HS-5 (cell line): ENCODE measurements at regions not wholly inside any gene's neighbourhood (a gene's known extent, or its start where the extent isn't known, plus 50 kb on each side); places are given as distances from the start of the nearest gene placed in this dataset.
"Not testable (repeated sequence)": the region's sequence is repeated elsewhere in the genome, so short reads cannot be mapped to it uniquely, and the experiment has no call there.

ENCODE experiments used
- DNase-seq: peaks from one replicate; pipeline ENCODE4 v3.0.0-alpha.2; 2012; ENCODE audit warnings: low read depth

DNA sequence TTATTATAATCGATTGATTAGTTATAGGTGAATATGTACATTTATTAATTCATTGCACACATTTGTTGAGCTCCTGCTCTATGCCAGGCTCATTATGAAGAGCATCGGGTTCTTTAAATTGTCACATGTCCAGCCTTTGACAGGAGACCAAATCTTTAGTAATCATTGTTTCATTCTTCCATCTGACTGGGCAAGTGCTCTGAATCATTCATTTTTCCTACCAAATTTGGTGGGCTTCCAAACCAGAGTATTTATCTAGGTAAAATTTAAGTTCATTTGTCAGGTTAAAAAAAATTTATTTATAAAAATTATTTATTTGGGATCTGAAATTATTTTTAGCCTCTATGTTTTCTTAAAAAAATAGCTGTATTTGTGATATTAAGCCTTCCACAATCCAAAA lies 404.9 kb upstream of the MMS22L start:
- DNase-seq: no peak

DNA sequence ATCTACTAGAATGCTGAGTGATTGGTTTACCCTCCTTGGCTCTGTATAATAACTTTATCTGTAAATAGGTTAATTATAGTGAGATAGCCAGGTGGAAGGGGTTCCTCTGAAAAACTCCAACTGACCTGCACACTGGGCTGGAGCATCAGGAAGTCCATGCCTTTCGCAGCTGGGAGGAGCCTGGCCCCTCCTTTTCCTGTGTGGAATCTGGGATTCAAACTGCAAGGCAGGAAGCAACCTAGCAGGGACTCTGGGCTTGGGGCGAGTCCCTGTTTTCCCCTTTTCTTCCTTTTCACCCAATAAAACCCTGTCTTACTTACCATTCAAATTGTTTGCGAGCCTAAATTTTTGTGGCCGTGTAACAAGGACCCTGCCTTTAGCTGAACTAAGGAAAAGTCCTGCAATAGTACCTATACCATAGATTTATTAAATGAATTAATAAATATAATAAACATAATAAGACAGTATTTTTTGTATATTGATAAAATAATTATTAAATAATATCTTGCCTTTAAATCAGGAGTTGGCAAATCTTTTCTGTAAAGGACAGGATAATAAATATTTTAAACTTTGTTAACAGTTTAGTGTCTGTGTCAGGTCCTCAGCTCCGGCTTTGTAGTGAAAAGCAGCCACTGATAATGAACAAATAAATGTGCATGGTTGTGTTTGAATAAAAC lies 406.2 kb upstream of the MMS22L start:
- DNase-seq: no peak

DNA sequence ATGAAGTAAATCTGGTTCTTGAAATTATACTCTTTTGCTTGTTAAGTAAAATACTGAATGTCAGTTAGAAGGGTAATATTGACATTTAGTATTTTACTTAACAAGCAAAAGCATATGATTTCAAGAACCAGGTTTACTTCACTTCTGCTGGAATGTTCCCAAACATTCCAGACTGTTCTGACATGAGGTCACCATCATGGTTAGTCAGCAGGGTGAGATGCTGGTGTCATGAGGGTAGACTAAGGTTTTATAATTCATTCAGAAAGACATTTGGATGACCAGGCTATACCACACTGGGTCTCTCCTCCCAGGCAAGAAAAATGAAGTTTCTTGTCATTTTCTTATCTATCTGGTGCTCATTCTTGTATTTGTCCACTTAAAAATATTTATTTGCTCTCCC lies 414.4 kb upstream of the MMS22L start:
- peak; percentile 68 for DNase-seq

DNA sequence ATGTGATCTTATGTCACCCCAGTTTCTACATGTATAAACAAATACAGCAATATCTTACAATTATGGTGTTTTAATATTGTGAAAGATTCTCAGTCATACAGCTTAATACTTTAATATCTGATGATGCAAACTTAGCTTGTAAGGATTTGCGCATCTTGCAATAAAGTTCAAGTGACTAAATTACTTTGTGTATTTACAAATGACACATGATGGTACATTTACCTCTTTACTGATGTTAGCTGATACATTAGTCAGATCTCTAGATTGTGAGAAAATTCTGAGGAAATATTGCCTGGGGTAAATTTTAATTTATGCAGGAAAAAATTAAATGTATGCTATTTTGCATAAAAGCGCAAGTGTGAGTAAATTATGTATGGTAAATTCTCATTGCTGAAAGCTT lies 418.8 kb upstream of the MMS22L start:
- DNase-seq: no peak

DNA sequence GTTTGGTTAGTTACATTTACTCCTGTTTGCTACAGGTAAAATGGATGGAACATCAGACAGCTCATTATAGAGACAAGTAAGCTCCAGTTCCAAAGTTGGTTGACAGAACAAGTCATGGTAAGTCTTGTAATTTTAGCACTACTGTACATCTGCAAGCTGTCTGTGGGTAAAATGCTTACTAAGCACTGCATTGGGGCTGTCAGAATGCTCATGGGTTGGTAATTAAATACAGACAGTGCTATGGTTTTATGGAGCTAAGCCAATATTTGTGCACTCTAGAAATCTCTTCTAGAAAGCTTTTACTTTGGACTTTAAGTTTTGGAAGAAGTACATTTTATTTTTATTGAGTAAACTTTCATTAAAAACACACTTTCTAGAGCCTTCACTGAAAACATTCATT lies 419.2 kb upstream of the MMS22L start:
- DNase-seq: no peak

DNA sequence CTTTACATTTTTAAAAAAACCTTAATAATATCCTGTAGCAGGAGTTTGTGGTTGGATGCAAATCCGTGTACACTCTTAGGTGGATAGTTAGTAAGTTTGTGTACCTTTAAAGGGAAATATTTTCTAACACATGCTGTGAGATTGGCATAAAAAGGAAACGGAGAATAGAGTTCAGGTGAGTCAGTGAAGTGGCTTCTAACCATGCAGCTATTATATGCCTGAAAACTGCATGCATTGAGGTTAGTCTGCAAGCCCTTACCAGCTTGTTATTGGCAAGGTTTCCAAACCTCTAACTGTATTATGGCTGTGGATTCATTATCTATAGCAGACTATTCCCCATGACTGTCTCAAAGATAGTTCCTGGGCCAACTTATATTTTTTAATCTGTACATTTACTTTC lies 420.6 kb upstream of the MMS22L start:
- DNase-seq: no peak

DNA sequence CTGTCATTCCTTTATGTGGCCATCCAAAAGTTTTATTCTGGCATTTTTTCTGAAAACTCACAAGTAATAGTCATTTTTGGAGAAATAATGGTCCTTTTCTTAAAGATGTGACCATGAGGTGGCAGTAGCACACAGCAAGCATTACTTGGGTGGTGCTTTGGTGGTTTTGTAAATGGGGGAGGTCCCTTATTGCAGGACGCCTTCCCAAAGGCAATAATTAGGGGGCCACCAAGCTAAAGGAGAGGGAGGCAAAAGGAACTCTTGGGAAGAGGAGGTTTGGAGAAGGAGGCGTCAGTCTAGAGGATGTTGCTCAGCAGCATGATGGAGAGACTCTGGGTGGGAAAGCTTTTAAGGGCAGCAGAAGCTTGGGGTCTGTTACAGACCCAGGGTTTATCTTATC lies 422.6 kb upstream of the MMS22L start:
- no peak for DNase-seq

DNA sequence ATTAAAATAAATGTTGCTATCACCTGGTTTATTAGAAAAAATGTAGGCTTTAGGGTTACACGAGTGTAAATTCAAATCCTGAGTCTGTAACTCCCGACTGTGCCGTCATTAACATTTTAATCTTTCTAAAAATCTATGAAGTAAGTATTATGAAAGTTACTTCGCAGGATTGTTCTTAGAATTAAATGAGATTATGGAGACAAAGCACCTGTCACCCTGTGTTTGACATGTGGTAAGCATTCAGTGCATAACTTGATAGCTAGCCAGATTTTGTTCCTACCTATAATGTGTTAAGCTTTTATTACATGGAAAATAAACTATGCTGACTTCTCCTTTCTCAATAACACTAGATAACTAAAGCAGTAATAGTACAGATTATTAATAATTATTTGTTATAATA lies 429.7 kb upstream of the MMS22L start:
- no peak for DNase-seq

DNA sequence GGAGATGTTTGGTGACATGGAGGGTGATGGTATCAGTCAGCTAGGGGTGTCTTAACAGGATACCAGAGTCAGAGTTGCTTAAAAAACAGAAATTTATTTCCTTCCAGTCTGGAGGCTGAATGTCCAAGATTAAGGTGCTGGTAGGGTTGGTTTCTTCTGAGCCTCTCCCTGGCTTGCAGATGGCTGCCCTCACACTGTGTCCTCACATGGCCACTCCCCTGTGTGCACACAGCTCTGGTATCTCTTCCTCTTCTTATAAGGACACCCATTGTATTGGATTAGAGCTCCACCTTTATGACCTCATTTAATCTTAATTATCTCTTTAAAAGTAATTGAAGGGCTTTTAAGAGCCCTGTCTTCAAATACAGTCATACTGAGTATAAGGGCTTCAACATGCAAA lies 431.8 kb upstream of the MMS22L start:
- no peak for DNase-seq

DNA sequence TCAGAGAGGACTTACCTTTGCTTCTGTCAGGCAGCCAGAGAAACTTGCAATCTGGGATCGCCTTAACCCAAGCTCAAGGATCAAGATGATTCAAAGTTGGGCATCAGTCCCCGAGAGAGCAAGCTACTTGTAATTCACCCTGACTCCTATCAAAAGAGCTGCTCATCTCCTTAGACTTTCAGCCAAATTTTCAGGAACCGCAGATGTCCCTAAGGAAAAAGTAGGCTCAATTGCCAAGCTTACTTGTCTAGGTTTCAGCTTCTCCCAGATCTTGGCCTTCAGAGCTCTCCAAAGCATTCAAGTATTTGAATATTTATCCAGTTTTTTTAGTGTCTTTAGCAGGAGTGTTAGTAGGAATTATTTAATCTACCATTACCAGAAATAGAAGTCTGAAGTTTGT lies 434.1 kb upstream of the MMS22L start:
- no peak for DNase-seq

DNA sequence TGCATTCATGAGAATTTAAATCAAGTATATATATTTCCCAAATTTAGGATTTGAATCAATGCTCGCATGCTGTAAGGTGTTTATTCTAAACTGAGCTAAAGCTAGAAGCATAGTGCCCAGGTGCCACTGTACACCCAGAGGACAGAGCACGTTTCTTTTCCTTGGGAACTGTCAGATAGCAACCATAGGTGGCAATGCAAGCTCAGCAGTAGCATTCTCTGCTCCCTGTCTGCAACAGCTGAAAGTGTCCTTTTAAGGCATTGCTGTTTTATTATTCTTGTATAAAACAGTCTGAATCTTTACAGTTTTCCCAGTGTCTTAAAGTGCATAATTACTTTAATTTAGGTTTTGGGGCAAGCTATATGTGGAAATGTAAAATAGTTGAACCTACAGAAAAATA lies 443.4 kb upstream of the MMS22L start:
- no peak for DNase-seq

DNA sequence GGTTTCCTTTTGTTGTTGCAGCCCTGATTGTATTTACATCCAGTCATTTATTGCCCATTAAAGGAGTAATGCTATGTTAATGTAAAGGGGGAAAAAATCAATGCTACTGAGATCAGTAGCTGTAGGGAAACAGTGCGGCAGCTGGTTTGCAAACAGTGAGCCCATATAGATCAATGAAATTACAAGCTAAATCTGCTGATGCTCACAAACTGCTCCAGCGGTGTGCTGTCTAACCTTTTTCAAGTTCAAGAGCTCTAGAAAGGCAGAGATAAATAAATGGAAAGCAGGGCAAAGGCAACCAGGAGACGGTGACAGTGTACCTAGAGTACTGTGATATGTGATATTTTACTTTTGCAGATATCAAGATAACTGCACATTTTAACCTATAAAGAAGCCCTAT lies 449.0 kb upstream of the MMS22L start:
- DNase-seq: no peak

DNA sequence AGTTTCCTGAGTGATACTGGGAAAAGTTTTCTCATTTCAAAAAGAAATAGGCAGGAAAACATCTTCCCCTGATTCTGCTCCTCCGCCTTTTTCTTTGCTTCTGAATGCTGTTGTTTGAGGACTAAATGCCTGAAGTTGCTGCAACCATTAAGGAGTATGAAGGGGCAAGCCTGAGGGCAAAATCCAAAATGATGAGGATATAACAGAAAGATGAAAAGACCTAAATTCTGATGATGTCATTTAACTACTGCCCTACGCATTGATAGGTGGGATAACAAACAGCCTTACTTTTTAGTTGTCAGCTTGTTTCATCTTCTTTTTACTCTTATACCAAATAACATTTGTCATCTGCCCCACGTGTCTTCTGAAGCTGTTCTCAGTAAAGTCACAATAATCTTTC lies 474.6 kb upstream of the MMS22L start:
- no peak for DNase-seq

DNA sequence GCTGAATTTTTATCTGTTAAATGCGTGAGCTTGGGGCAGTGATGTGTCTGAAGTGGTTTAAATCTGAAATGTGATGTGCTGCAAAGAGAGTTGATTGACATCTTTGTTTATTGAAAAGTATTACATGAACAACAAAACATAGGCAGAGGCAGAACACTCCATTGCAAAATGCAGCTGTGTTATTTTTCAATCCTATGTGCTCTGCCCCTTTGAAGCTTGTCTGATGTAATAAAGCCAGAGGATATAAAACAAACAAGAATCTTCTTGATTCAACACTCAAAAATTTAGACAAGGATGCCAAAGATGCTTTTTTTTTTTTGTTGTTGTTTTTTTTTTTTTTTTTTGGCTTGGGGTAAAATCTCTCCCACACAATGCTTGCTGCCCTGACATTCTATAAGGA lies 482.4 kb upstream of the MMS22L start:
- DNase-seq: no peak

DNA sequence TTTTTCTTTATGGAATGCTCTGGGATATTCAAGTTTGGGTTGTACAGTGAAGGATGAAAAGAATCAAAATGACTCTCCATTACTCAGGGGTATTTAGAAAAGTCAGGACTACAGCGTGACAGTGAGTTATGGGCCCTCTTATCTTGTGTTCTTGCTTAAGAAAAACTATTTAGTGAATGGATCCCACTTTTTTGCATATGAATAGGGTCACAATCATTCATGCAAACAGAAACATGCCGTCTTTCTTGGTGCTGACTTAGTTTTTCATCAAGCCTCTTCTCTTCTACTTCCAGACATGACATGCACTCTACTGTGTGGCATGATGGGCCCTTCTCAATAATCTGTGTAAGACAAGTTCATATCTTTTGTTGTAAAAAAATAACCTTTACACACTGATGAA lies 488.4 kb upstream of the MMS22L start:
- no peak for DNase-seq

DNA sequence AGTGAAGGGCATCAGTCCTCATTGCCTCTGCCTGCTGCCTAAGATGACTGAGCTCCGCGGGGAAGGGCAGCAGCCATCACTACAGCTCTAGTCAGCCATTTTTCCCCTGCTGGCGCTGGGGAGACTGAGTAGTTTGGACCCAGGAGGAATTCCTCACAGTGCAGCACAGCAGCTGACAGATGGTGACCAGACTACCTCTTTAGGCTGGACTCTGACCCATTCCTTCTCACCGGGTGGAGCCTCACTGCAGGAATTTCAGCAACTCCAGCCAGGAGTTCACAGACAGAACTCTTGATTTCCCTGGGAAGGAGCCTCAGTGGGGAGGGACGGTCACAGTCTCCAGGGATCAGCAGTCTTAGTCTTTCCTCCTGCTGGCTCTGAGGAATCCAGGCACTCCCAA lies 492.0 kb upstream of the MMS22L start:
- DNase-seq: no peak

DNA sequence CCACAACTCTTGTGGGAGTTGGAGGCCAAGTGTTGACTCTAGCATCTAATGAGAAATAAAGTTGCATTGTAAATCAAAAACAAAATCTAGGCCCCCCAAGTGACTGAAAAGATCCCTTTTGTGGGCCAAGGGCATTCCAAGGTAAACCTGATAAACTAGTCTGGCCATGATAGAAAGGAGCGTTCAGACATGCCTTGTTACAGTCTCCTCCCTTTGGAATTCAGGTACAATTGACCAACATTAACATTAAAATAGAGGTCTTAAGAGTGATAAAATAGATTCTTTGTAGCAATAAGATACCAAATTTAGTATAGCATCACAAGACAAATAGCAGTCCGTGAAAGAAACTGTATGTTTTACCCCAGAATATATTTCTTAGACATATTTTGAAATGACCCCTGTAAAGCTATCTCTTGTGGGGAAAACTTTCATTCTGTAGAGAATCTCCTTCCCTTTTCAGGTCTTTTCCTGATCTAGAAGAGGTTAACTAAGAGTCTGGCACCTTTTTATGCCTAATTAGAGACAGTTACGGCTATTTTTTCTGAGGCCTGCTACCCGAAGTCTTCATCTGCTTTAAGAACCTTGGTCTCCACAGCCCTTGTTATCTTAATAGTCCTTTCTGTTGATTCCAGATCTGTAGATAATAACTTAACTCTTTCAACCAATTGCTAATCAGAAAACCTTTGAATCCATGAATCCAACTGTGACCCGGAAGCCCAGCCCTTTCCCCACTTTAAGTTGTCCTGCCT lies 495.4 kb upstream of the MMS22L start:
- DNase-seq: no peak

DNA sequence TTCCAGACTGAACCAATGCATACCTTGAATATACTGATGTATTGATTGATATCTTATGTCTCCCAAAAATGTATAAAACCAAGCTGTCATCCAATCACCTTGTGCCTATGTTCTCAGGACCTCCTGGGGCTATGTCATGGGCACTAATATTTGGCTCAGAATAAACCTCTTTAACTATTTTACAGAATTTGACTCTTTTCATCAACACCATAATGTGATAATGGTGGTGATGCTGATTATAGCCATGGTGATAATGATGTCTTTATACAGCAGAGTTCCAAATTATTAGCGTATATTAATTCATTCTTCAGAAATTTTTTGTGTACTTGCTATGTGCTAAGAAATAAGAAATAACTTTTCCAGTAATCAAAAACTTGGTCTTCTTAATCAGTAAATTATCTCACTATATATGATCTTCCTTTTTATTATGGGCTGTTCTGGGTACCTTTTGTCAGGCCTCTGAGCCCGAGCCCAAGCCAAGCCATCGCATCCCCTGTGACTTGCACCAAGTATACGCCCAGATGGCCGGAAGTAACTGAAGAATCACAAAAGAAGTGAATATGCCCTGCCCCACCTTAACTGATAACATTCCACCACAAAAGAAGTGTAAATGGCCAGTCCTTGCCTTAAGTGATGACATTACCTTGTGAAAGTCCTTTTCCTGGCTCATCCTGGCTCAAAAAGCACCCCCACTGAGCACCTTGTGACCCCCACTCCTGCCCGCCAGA lies 496.2 kb upstream of the MMS22L start:
- DNase-seq: not testable (repeated sequence)

DNA sequence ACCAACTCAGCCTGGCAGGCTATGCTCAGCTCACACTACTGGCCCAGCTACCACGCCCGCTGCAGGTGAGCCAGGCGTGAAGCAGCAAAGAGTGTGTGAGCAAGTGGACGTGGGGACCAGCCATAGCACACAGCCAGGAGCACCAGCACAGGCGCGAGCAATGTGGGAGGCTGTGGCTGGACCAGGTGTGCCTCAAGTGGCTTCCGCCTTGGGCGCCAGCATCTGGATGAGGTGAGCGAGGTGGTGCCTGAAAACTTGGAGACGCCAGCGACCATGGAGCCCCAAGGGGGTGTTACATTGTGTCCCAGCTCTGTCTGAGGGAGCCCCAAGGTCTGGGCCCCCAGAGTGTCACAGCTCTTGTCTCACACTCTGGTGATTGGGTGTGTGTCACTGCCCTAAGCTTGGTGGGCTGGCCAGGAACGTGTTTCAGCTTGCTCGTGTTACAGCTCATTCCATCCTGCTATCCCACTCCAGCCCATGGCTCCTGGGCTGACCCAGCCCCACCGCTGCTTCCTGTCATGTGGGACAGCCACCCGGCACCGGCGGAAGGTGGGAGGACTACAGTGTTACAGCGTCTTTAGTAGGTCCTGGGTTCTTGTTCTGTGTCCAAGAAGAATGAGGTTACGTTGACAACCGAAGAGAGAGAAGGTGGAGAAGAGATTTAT lies 508.0 kb upstream of the MMS22L start:
- DNase-seq: no peak

DNA sequence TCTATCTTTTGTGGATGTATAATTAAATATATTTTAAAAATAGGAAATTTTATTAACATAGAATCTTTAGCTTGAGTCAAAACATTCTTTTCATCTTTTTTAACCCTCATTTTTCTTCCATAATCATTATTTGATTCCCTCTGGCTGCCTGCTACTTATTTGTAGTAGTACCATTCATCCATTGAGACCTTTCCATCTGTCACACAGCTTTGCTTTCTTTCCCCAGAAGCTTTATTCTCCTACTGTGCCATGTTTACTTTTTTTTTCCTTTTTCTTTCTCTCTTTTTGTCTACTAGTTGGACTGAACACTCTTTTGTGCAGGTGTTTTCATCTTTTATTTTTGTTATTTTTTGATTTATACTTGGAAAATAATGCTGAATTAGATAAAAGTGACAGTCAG lies 522.6 kb upstream of the MMS22L start:
- no peak for DNase-seq

DNA sequence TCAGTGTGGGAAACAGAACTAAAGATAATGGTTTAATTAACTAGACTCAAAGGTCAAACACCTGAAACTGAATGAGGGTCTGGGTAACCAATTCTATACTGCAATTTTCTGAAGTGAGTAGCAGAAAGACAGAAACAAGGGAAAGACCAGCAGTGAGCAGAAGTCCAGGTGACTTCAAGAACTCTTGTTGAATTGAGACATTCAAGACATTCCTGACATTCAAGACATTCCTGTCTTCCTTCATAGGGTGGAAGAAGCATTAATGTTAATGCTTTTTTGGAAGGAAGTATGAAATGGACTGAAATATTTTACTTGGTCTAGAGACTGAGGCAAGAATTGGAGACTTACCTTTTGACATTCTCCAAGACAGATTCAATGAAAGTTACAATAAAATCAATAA lies 529.9 kb upstream of the MMS22L start:
- no peak for DNase-seq

DNA sequence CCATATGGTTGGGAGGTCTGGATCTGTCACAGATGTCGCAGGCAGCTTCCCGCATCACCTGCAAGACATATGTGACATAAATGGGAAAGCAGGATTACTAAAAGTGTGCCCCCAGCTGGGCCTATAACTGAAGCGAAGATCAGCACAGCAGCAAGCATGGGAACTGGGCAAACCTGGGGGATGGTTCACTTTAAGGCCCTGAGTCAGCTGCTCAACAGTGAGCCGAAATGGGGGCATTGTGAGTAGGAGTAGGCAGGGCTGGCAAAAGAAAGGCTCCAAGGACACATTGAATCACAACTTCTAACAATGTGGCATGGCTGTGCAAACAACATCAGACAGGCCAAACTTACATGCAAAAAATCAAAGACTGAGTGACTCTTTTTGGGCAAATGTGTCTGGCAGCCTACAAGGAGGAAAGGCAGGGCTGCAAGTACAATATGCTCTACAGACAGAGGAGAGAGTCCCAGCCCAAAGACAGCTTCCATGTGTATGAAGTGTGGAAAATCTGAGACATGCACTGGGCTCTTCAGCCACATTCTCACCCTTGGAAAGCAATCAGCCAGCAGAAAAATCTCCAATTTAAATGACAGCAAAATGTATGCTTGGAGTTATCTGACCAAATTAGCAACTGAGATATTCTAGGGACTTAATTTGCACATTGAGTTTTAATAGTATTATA lies 531.0 kb upstream of the MMS22L start:
- no peak for DNase-seq
